HUES6 (cell line): ENCODE measurements at regions not wholly inside any gene's neighbourhood (a gene's known extent, or its start where the extent isn't known, plus 50 kb on each side); places are given as distances from the start of the nearest gene placed in this dataset.

Experiments used
- H3K27ac ChIP-seq: 2 replicates; pipeline ENCODE4 v1.7.0; 2013; ENCODE audit warnings: low read depth, mild to moderate bottlenecking, low read length, inconsistent platforms
- H3K27me3 ChIP-seq: 2 replicates; pipeline ENCODE4 v1.6.1; 2013; ENCODE audit warnings: low read length; ENCODE audit not compliant: control insufficient read depth, insufficient read depth
- H3K36me3 ChIP-seq: 2 replicates; pipeline ENCODE4 v1.6.1; 2013; ENCODE audit warnings: low read length; ENCODE audit not compliant: control insufficient read depth, insufficient read depth
- H3K4me1 ChIP-seq: 2 replicates; pipeline ENCODE4 v1.6.1; 2013; ENCODE audit warnings: low read length; ENCODE audit not compliant: control insufficient read depth, insufficient read depth
- H3K4me3 ChIP-seq: 2 replicates; pipeline ENCODE4 v1.5.1; 2013; ENCODE audit warnings: low read depth, low read length
- H3K9ac ChIP-seq: one replicate; pipeline ENCODE4 v1.6.1; 2013; ENCODE audit warnings: mild to moderate bottlenecking, low read length
- H3K9me3 ChIP-seq: 2 replicates; pipeline ENCODE4 v1.6.1; 2013; ENCODE audit warnings: low read depth, low read length; ENCODE audit not compliant: control insufficient read depth, insufficient read depth

- Histone ChIP-seq H3K27ac (no peak overlapping the region), H3K36me3 (no peaks in the 10 kb centered on the region), H3K4me3 (no peak overlapping the region), H3K27me3 (no peaks in the 10 kb centered on the region), H3K9me3 (peaks cover 3% of the 10 kb centered on the region; the same call in 1 of the 2 replicates), H3K9ac (no peak overlapping the region), H3K4me1 (no peaks in the 10 kb centered on the region)
Measured at GRCh38 chr14:97441740-97442362, 644.7 kb downstream of the VRK1 start.

- H3K4me1 ChIP-seq: no peaks in the 10 kb centered on the region
- no peaks in the 10 kb centered on the region for H3K36me3 ChIP-seq
- H3K4me3 ChIP-seq: no peak overlapping the region
- no peak overlapping the region for H3K9ac ChIP-seq
- peaks cover 3% of the 10 kb centered on the region; the same call in 1 of the 2 replicates for H3K9me3 ChIP-seq
- H3K27ac ChIP-seq: no peak overlapping the region
- H3K27me3 ChIP-seq: no peaks in the 10 kb centered on the region
Measured at GRCh38 chr14:97442363-97442762, 645.2 kb downstream of the VRK1 start.

GRCh38 chr14:97443412-97443811 lies 646.2 kb downstream of the VRK1 start:
- Histone ChIP-seq H3K4me1 (no peaks in the 10 kb centered on the region), H3K4me3 (no peak overlapping the region)

GRCh38 chr14:97444248-97444647 lies 647.1 kb downstream of the VRK1 start:
- H3K4me3 ChIP-seq: no peak overlapping the region
- no peaks in the 10 kb centered on the region for H3K4me1 ChIP-seq
- H3K27me3 ChIP-seq: no peaks in the 10 kb centered on the region
- no peaks in the 10 kb centered on the region for H3K36me3 ChIP-seq
- H3K27ac ChIP-seq: no peak overlapping the region
- H3K9me3 ChIP-seq: no peaks in the 10 kb centered on the region
- no peak overlapping the region for H3K9ac ChIP-seq

More at GRCh38 chr14:97443412-97443811, 646.2 kb downstream of the VRK1 start:
- H3K27ac ChIP-seq: no peak overlapping the region
- no peaks in the 10 kb centered on the region for H3K27me3 ChIP-seq
- H3K36me3 ChIP-seq: no peaks in the 10 kb centered on the region
- no peaks in the 10 kb centered on the region for H3K9me3 ChIP-seq
- no peak overlapping the region for H3K9ac ChIP-seq

GRCh38 chr14:97445367-97445766 lies 648.2 kb downstream of the VRK1 start:
- Histone ChIP-seq H3K27ac (no peak overlapping the region), H3K9ac (no peak overlapping the region), H3K36me3 (no peaks in the 10 kb centered on the region), H3K27me3 (no peaks in the 10 kb centered on the region), H3K9me3 (no peaks in the 10 kb centered on the region), H3K4me1 (no peaks in the 10 kb centered on the region), H3K4me3 (no peak overlapping the region)

GRCh38 chr14:97446087-97446486 lies 648.9 kb downstream of the VRK1 start:
- Histone ChIP-seq H3K36me3 (no peaks in the 10 kb centered on the region), H3K4me3 (no peak overlapping the region), H3K4me1 (no peaks in the 10 kb centered on the region), H3K9me3 (no peaks in the 10 kb centered on the region), H3K27ac (no peak overlapping the region), H3K9ac (no peak overlapping the region), H3K27me3 (no peaks in the 10 kb centered on the region)

GRCh38 chr14:97452314-97452713 lies 655.1 kb downstream of the VRK1 start:
- Histone ChIP-seq H3K36me3 (no peaks in the 10 kb centered on the region), H3K27ac (no peak overlapping the region), H3K9ac (no peak overlapping the region), H3K27me3 (peaks cover 5% of the 10 kb centered on the region; the same call in 1 of the 2 replicates), H3K9me3 (no peaks in the 10 kb centered on the region), H3K4me1 (no peaks in the 10 kb centered on the region), H3K4me3 (no peak overlapping the region)

GRCh38 chr14:97453991-97454390 lies 656.8 kb downstream of the VRK1 start:
- H3K4me3 ChIP-seq: no peak overlapping the region
- no peaks in the 10 kb centered on the region for H3K36me3 ChIP-seq
- H3K4me1 ChIP-seq: peaks cover 14% of the 10 kb centered on the region
- H3K9ac ChIP-seq: no peak overlapping the region
- no peak overlapping the region for H3K27ac ChIP-seq
- peaks cover 16% of the 10 kb centered on the region; the same call in 1 of the 2 replicates for H3K27me3 ChIP-seq
- H3K9me3 ChIP-seq: no peaks in the 10 kb centered on the region

- no peak overlapping the region for H3K9ac ChIP-seq
- no peak overlapping the region for H3K27ac ChIP-seq
- H3K4me3 ChIP-seq: no peak overlapping the region
Measured at GRCh38 chr14:97456462-97456861, 659.3 kb downstream of the VRK1 start.

GRCh38 chr14:97456958-97457357 lies 659.8 kb downstream of the VRK1 start:
- Histone ChIP-seq H3K9me3 (peaks cover 10% of the 10 kb centered on the region), H3K9ac (no peak overlapping the region), H3K4me1 (peaks cover 17% of the 10 kb centered on the region), H3K27ac (no peak overlapping the region), H3K27me3 (peaks cover 20% of the 10 kb centered on the region; the same call in 1 of the 2 replicates), H3K4me3 (no peak overlapping the region), H3K36me3 (peaks cover under 1% of the 10 kb centered on the region; the same call in 1 of the 2 replicates)

More at GRCh38 chr14:97456462-97456861, 659.3 kb downstream of the VRK1 start:
- Histone ChIP-seq H3K4me1 (peaks cover 17% of the 10 kb centered on the region), H3K9me3 (peaks cover 6% of the 10 kb centered on the region; the same call in 1 of the 2 replicates), H3K27me3 (peaks cover 20% of the 10 kb centered on the region; the same call in 1 of the 2 replicates), H3K36me3 (no peaks in the 10 kb centered on the region)

- H3K4me3 ChIP-seq: no peak overlapping the region
- H3K4me1 ChIP-seq: peaks cover 17% of the 10 kb centered on the region
- H3K36me3 ChIP-seq: peaks cover 3% of the 10 kb centered on the region; the same call in 1 of the 2 replicates
- peaks cover 20% of the 10 kb centered on the region; the same call in 1 of the 2 replicates for H3K27me3 ChIP-seq
- no peak overlapping the region for H3K27ac ChIP-seq
- no peak overlapping the region for H3K9ac ChIP-seq
- H3K9me3 ChIP-seq: peaks cover 17% of the 10 kb centered on the region
Measured at GRCh38 chr14:97457575-97458085, 660.4 kb downstream of the VRK1 start.
